GM12892 (cell line): ENCODE measurements at regions not wholly inside any gene's neighbourhood (a gene's known extent, or its start where the extent isn't known, plus 50 kb on each side); places are given as distances from the start of the nearest gene placed in this dataset.

ENCODE experiments used
- DNase-seq: peaks from one replicate; pipeline ENCODE4 v3.0.0; 2011; ENCODE audit not compliant: insufficient read length
- FAIRE-seq: peaks from 2 replicates; lab custom pipeline; 2011; peaks lifted over from hg19 to GRCh38; lab: Jason Lieb, UNC
- POLR2A ChIP-seq: IDR thresholded peaks from 2 replicates; pipeline ENCODE4 v1.6.1; 2011; ENCODE audit warnings: low read depth, low read length, control low read depth
- POLR2AphosphoS5 ChIP-seq: IDR thresholded peaks from 2 replicates; pipeline ENCODE4 v1.6.1; 2011; ENCODE audit warnings: low read depth, low read length, control low read depth
- TAF1 ChIP-seq: IDR thresholded peaks from 2 replicates; pipeline ENCODE4 v1.6.1; 2011; ENCODE audit warnings: low read depth, mild to moderate bottlenecking, control low read depth, low read length, borderline replicate concordance

GRCh38 chr6:65876668-65877067, 169.6 kb upstream of the EYS start:
- DNase-seq: no peak
- no peak for FAIRE-seq
- TF ChIP-seq TAF1: no peak
- TF ChIP-seq POLR2A: no peak
- TF ChIP-seq POLR2AphosphoS5: no peak

GRCh38 chr6:65852369-65852852, 145.4 kb upstream of the EYS start:
- TF ChIP-seq POLR2AphosphoS5 (no peak), POLR2A (no peak), TAF1 (no peak)
- DNase-seq (no peak), FAIRE-seq (no peak)

DNA sequence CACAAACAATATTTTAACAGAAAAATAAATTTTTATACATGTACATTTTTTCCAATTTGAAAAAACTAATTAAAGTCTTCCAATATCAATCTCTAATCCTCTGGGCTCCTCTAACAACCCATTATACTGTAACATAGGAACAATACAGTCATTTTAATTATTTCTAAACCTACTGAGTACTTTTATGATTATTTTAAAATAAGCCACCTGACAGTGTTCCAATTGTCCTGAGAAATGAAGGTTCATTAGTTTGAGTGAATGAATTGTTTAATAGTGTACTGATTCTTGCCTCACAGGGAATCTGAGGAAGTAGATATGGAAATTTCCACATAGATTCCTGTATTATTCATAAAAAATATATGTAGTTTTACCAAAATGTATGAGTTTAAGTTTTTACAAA, 123.1 kb upstream of the EYS start:
- DNase-seq (no peak), FAIRE-seq (no peak)
- no peak for TF ChIP-seq POLR2AphosphoS5
- no peak for TF ChIP-seq POLR2A
- no peak for TF ChIP-seq TAF1

- FAIRE-seq: no peak
- no peak for TF ChIP-seq POLR2A
- TF ChIP-seq TAF1: no peak
- TF ChIP-seq POLR2AphosphoS5: no peak
These were observed 112.1 kb upstream of the EYS start for GRCh38 chr6:65819152-65819551.

GRCh38 chr6:65818576-65818975, 111.5 kb upstream of the EYS start:
- FAIRE-seq (no peak), DNase-seq (no peak)
- no peak for TF ChIP-seq POLR2AphosphoS5
- no peak for TF ChIP-seq POLR2A
- no peak for TF ChIP-seq TAF1

More at GRCh38 chr6:65819152-65819551, 112.1 kb upstream of the EYS start:
- no peak for DNase-seq

- DNase-seq (no peak), FAIRE-seq (no peak)
- no peak for TF ChIP-seq TAF1
- no peak for TF ChIP-seq POLR2A
- no peak for TF ChIP-seq POLR2AphosphoS5
These were observed 110.0 kb upstream of the EYS start for GRCh38 chr6:65816991-65817390.

- DNase-seq (no peak), FAIRE-seq (no peak)
- no peak for TF ChIP-seq POLR2A
- TF ChIP-seq POLR2AphosphoS5: no peak
- TF ChIP-seq TAF1: no peak
These were observed 107.0 kb upstream of the EYS start for GRCh38 chr6:65814071-65814470.

DNA sequence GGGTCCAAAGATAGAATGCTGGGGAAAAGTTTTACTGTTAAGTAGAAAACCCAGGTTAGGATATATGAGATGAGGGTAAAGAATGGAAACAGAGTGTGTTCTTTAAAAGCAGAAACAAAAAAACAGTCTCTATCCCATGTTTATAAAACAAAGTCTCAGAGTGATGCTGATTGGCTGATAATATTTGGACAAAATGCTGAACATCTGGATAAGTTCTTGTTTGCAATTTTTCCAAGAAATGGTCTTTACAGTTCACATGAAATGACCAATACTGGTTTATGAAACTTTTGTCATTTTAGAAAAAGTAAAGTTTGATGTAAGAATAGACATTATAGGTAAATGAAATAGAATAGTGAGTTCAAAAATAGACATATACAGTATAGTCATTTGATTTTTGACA, 96.2 kb upstream of the EYS start:
- FAIRE-seq (no peak), DNase-seq (no peak)
- TF ChIP-seq POLR2A: no peak
- TF ChIP-seq POLR2AphosphoS5: no peak
- TF ChIP-seq TAF1: no peak

DNA sequence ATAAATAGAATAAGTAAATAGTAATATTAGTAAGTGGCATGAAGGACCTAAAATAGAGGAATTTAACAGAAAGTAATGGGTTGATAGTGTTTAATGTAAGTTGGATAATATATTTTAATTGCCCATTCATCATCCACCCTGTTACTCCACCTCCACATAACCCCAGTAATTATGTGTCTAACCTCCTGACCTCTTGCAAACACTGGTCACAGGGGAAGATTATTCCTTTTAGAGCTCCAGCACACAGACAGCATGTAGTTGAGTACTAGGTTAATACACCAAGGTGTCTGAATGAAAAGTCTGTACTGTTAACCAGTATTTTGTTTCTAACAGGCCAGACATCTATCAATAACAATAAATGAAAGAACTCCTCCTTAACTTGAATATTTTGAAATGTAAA, 92.4 kb upstream of the EYS start:
- FAIRE-seq: no peak

DNA sequence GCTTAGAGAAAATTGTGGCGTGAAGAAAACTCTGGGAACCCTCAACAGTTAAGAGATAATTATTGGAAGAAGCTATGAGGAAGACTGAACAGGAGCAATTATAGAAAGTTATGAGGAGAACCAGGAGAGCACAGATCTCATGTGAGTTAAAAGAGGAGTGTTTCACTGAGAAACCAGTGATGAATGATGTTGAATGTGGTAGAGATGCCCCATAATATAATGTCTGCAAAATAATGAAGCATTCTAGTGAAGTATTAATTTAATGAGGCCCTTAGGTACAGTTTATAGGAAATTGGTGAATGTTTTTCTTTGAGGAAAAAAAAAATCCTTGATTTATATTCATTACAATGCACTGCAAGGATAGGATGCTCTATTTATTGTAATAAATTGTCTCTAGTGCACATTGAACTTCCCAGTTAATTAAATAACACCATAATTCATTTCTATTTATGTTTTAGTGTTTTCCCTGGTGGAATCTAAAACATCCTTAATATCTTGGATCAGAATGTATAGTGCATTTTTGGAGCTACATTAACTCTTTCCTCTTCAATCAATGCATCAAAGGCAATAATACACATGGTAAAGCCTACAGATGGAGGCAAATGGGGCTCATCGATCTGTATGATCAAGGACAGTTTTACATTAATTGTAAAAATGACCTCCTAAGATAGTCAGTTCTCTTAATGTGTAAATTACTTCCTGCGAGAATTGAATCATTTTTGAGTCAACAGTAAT, 91.4 kb upstream of the EYS start:
- no peak for FAIRE-seq
- no peak for TF ChIP-seq TAF1
- TF ChIP-seq POLR2AphosphoS5: no peak
- no peak for TF ChIP-seq POLR2A
- DNase-seq: no peak

More for the DNA sequence above, 92.4 kb upstream of the EYS start:
- TF ChIP-seq POLR2A (no peak), TAF1 (no peak), POLR2AphosphoS5 (no peak)
- no peak for DNase-seq

- no peak for DNase-seq
- TF ChIP-seq TAF1: no peak
- no peak for TF ChIP-seq POLR2A
- no peak for TF ChIP-seq POLR2AphosphoS5
- FAIRE-seq: no peak
These were observed 83.6 kb upstream of the EYS start for GRCh38 chr6:65790666-65791065.

- FAIRE-seq (no peak), DNase-seq (no peak)
- TF ChIP-seq POLR2A: no peak
- no peak for TF ChIP-seq TAF1
These were observed 80.8 kb upstream of the EYS start for GRCh38 chr6:65787787-65788186.
